SU-DHL-6 (cell line): ENCODE measurements at regions not wholly inside any gene's neighbourhood (a gene's known extent, or its start where the extent isn't known, plus 50 kb on each side); places are given as distances from the start of the nearest gene placed in this dataset.
"Not testable (repeated sequence)": the region's sequence is repeated elsewhere in the genome, so short reads cannot be mapped to it uniquely, and the experiment has no call there.

Experiments
- H2AFZ ChIP-seq: fragments of 200-600 bp; sonication (generic); 2 replicates; pipeline ENCODE4 v1.6.1; 2014; ENCODE audit warnings: low read depth, mild to moderate bottlenecking, moderate library complexity, mixed read lengths, antibody characterized with exemption, low read length; ENCODE audit not compliant: severe bottlenecking
- H3F3A ChIP-seq: fragments of 200-600 bp; shearing (Covaris generic); 2 replicates; pipeline ENCODE4 v1.6.0; 2016; ENCODE audit warnings: antibody characterized with exemption, mild to moderate bottlenecking; ENCODE audit not compliant: insufficient read depth
- H3K27ac ChIP-seq: fragments of 200-600 bp; sonication (generic); 2 replicates; pipeline ENCODE4 v1.5.1; 2016; ENCODE audit warnings: low read depth, mild to moderate bottlenecking, low read length, moderate library complexity, mixed read lengths
- H3K27me3 ChIP-seq: fragments of 200-600 bp; sonication (generic), shearing (Covaris generic); 2 replicates; pipeline ENCODE4 v1.6.0; 2014; ENCODE audit warnings: mild to moderate bottlenecking, low read length
- H3K36me3 ChIP-seq: fragments of 200-600 bp; sonication (generic); 2 replicates; pipeline ENCODE4 v1.6.1; 2014; ENCODE audit warnings: mild to moderate bottlenecking, low read length, mixed read lengths
- H3K4me2 ChIP-seq: fragments of 300-600, 200-600 bp; shearing (Covaris generic), sonication (generic); 2 replicates; pipeline ENCODE4 v1.6.0; 2014; ENCODE audit warnings: low read length, low read depth, mild to moderate bottlenecking; ENCODE audit not compliant: poor library complexity, severe bottlenecking
- H3K4me3 ChIP-seq: fragments of 200-600 bp; sonication (generic); 2 replicates; pipeline ENCODE4 v1.5.1; 2014; ENCODE audit warnings: antibody characterized with exemption, low read length, mild to moderate bottlenecking, mixed read lengths; ENCODE audit not compliant: insufficient read depth, poor library complexity, severe bottlenecking
- H3K79me2 ChIP-seq: fragments of 200-600 bp; sonication (generic); 2 replicates; pipeline ENCODE4 v1.6.1; 2014; ENCODE audit warnings: mild to moderate bottlenecking, low read length, moderate library complexity; ENCODE audit not compliant: insufficient read depth
- H3K9ac ChIP-seq: fragments of 200-600 bp; sonication (generic); 2 replicates; pipeline ENCODE4 v1.7.0; 2014; ENCODE audit warnings: mild to moderate bottlenecking, low read length
- H3K9me2 ChIP-seq: fragments of 200-600 bp; sonication (generic); replicated peaks from 2 replicates; pipeline ENCODE4 v1.6.1; 2014; ENCODE audit warnings: low read length; ENCODE audit not compliant: insufficient read depth
- H3K9me3 ChIP-seq: fragments of 200-600 bp; sonication (generic); 2 replicates; pipeline ENCODE4 v1.6.1; 2014; ENCODE audit warnings: low read length, mixed read lengths; ENCODE audit not compliant: insufficient read depth
- H4K20me1 ChIP-seq: fragments of 200-600 bp; sonication (generic); 2 replicates; pipeline ENCODE4 v1.6.1; 2014; ENCODE audit warnings: low read depth, mild to moderate bottlenecking, antibody characterized with exemption, low read length, moderate library complexity, mixed read lengths
- CTCF ChIP-seq: fragments of 200-600 bp; sonication (generic); IDR thresholded peaks from one replicate; pipeline ENCODE4 v1.5.1; 2017; ENCODE audit warnings: antibody characterized with exemption, mild to moderate bottlenecking, low read length, moderate library complexity; ENCODE audit not compliant: insufficient read depth, poor library complexity, severe bottlenecking
- EZH2phosphoT487 ChIP-seq: fragments of 200-600 bp; sonication (generic), shearing (Covaris generic); conservative IDR thresholded peaks from 2 replicates; pipeline ENCODE4 v1.6.1; 2018; ENCODE audit warnings: mild to moderate bottlenecking, antibody characterized with exemption, low read length, moderate library complexity, mixed read lengths

- Histone ChIP-seq H3K79me2 (no peaks in the 10 kb centered on the region), H3K27me3 (no peaks in the 10 kb centered on the region), H3K36me3 (no peaks in the 10 kb centered on the region), H3K9me2 (no peaks in the 10 kb centered on the region), H3F3A (no peaks in the 10 kb centered on the region), H3K9me3 (no peaks in the 10 kb centered on the region), H3K27ac (no peak overlapping the region), H2AFZ (no peak overlapping the region), H3K4me2 (no peak overlapping the region), H3K9ac (no peak overlapping the region), H3K4me3 (no peak overlapping the region), H4K20me1 (no peaks in the 10 kb centered on the region)
- no peak for TF ChIP-seq CTCF
- TF ChIP-seq EZH2phosphoT487: no peak
Measured at GRCh38 chr2:184416146-184416913, 182.0 kb upstream of the ZNF804A start.

GRCh38 chr2:184419744-184420143 lies 178.6 kb upstream of the ZNF804A start:
- Histone ChIP-seq H2AFZ (peak overlapping the region; percentile 16), H3K9me3 (no peaks in the 10 kb centered on the region), H3K4me3 (no peak overlapping the region)

GRCh38 chr2:184421456-184421855 lies 176.9 kb upstream of the ZNF804A start:
- not testable (repeated sequence) for H3K9me2 ChIP-seq, H4K20me1 ChIP-seq, H3K4me2 ChIP-seq, H3F3A ChIP-seq, H3K9me3 ChIP-seq, H3K27ac ChIP-seq, H3K79me2 ChIP-seq, H3K27me3 ChIP-seq, H2AFZ ChIP-seq, H3K9ac ChIP-seq, H3K4me3 ChIP-seq, H3K36me3 ChIP-seq

More at GRCh38 chr2:184419744-184420143, 178.6 kb upstream of the ZNF804A start:
- H4K20me1 ChIP-seq: no peaks in the 10 kb centered on the region
- no peaks in the 10 kb centered on the region for H3K36me3 ChIP-seq
- H3K27me3 ChIP-seq: no peaks in the 10 kb centered on the region
- no peak overlapping the region for H3K27ac ChIP-seq
- H3K9ac ChIP-seq: no peak overlapping the region
- TF ChIP-seq EZH2phosphoT487: no peak
- TF ChIP-seq CTCF: no peak
- H3K4me2 ChIP-seq: no peak overlapping the region
- H3K9me2 ChIP-seq: no peaks in the 10 kb centered on the region
- H3K79me2 ChIP-seq: no peaks in the 10 kb centered on the region
- no peaks in the 10 kb centered on the region for H3F3A ChIP-seq

GRCh38 chr2:184425083-184425482 lies 173.2 kb upstream of the ZNF804A start:
- Histone ChIP-seq H3K9ac (no peak overlapping the region), H3K4me2 (no peak overlapping the region), H3K79me2 (no peaks in the 10 kb centered on the region), H3K27me3 (no peaks in the 10 kb centered on the region), H2AFZ (no peak overlapping the region), H3K4me3 (no peak overlapping the region), H3K9me3 (no peaks in the 10 kb centered on the region), H3K36me3 (no peaks in the 10 kb centered on the region; the same call in 1 of the 2 replicates), H3F3A (no peaks in the 10 kb centered on the region), H3K9me2 (no peaks in the 10 kb centered on the region), H4K20me1 (no peaks in the 10 kb centered on the region), H3K27ac (no peak overlapping the region)
- TF ChIP-seq CTCF: no peak
- TF ChIP-seq EZH2phosphoT487: no peak
